Activated CD8-positive, alpha-beta memory T cell treated with anti-CD3 and anti-CD28 coated beads for 24 hours (primary cell): ENCODE measurements at regions not wholly inside any gene's neighbourhood (a gene's known extent, or its start where the extent isn't known, plus 50 kb on each side); places are given as distances from the start of the nearest gene placed in this dataset.

Source experiments
- DNase-seq: peaks from one replicate; pipeline ENCODE4 v3.0.0-alpha.2; 2020

GRCh38 chrX:128165884-128166408 is 113.7 kb upstream of the ACTRT1 start:
- DNase-seq: no peak

- DNase-seq: no peak
Measured at GRCh38 chrX:128156204-128156603, 104.0 kb upstream of the ACTRT1 start.

- DNase-seq: no peak
Measured at GRCh38 chrX:128142745-128143144, 90.5 kb upstream of the ACTRT1 start.

- no peak for DNase-seq
Measured at GRCh38 chrX:128106630-128107029, 54.4 kb upstream of the ACTRT1 start.

- DNase-seq: no peak
Measured at GRCh38 chrX:128105659-128106058, 53.5 kb upstream of the ACTRT1 start.
